SK-N-SH treated with all-trans-retinoic acid at 6 μM for 48 hours (cell line): ENCODE measurements at regions not wholly inside any gene's neighbourhood (a gene's known extent, or its start where the extent isn't known, plus 50 kb on each side); places are given as distances from the start of the nearest gene placed in this dataset.

Experiments
- ARNTL ChIP-seq: fragments of 450-650 bp; formaldehyde crosslinking; IDR thresholded peaks from 2 replicates; pipeline ENCODE4 v1.5.0; 2020; ENCODE audit warnings: low read depth, mild to moderate bottlenecking, moderate library complexity, borderline replicate concordance
- TOX ChIP-seq: fragments of 250-450 bp; sonication (Bioruptor Pico); IDR thresholded peaks from 2 replicates; pipeline ENCODE4 v1.8.0; 2021; ENCODE audit warnings: mild to moderate bottlenecking, moderate library complexity, borderline replicate concordance

DNA sequence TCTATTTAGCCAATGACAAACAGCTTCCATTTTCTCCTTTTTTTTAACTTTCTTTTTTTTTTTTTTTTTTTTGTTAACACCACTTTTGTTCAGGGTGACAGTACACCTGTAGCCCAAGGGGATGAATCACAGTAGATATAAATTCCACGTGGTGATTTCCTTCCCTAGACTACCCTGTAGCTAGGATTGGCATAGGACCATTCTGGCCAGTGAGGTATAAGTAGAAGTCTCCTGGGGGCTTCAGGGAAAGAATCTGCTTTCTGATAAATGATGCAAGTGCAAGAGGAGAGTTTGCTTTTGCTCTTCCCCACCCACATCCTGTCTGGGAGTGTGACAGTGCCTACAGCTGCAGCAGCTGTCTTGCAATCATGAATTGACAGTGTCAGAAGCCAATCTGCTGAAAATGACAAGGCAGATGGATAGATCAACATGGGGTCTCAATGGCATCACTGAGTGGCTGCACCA lies 63.2 kb upstream of the TOMM7 start:
- TF ChIP-seq ARNTL (CRISPR knock-in tag) (no peak), TOX (no peak)
